SK-N-SH (cell line): ENCODE measurements at regions not wholly inside any gene's neighbourhood (a gene's known extent, or its start where the extent isn't known, plus 50 kb on each side); places are given as distances from the start of the nearest gene placed in this dataset.

Experiments used
- CTCF ChIA-PET: fragments of 300-600, 350-600 bp; formaldehyde crosslinking; extraction: SDS; loops from one replicate; lab custom pipeline; 2021; lab: Yijun Ruan, JAX
- POLR2A ChIA-PET: fragments of 350-600 bp; sonication (Branson Sonifier 250); formaldehyde crosslinking; extraction: SDS; loops from one replicate; lab custom pipeline; 2020; ENCODE audit warnings: antibody characterized with exemption, inconsistent platforms; lab: Yijun Ruan, JAX
- DNase-seq: peaks from one replicate; pipeline ENCODE4 v3.0.0; 2012
- H2AFZ ChIP-seq: fragments of 200-600 bp; sonication (generic); 2 replicates; pipeline ENCODE4 v1.8.1; 2016; ENCODE audit warnings: antibody characterized with exemption, mild to moderate bottlenecking, low read depth
- H3F3A ChIP-seq: fragments of 200-600 bp; sonication (generic); replicated peaks from 2 replicates; pipeline ENCODE3; 2016; ENCODE audit warnings: antibody characterized with exemption, mild to moderate bottlenecking; ENCODE audit not compliant: insufficient read depth
- H3K27ac ChIP-seq, 2 experiments: fragments of 200-500 bp in 1 of 2; fragments of 200-600 bp in 1 of 2; sonication (Bioruptor generic) in 1 of 2; sonication (generic), shearing (Covaris generic) in 1 of 2; 2 replicates each; pipeline versions ENCODE4 v1.5.1 to v1.6.1; 2014 to 2016; ENCODE audit warnings: low read depth in 2 of 2, inconsistent platforms in 1 of 2, low read length in 1 of 2, mild to moderate bottlenecking in 1 of 2, mixed read lengths in 1 of 2
- H3K27me3 ChIP-seq: fragments of 200-600 bp; sonication (generic), shearing (Covaris generic); 2 replicates; pipeline ENCODE4 v1.6.1; 2016; ENCODE audit warnings: mixed run types; ENCODE audit not compliant: insufficient read depth
- H3K36me3 ChIP-seq, 2 experiments: fragments of 200-500 bp in 1 of 2; fragments of 200-600 bp in 1 of 2; sonication (Bioruptor generic) in 1 of 2; sonication (generic) in 1 of 2; replicated peaks in 1 of 2; 2 replicates each; pipeline versions ENCODE3 to v1.5.1; 2014 to 2016; ENCODE audit warnings: low read length in 1 of 2, mild to moderate bottlenecking in 1 of 2; ENCODE audit not compliant: insufficient read depth in 2 of 2, control insufficient read depth in 1 of 2
- H3K4me1 ChIP-seq, 2 experiments: fragments of 200-500 bp in 1 of 2; fragments of 200-600 bp in 1 of 2; sonication (Bioruptor generic) in 1 of 2; sonication (generic), shearing (Covaris generic) in 1 of 2; 2 replicates each; pipeline versions ENCODE4 v1.5.1 to v1.6.1; 2014 to 2016; ENCODE audit warnings: low read depth in 1 of 2, low read length in 1 of 2, mixed run types in 1 of 2; ENCODE audit not compliant: insufficient read depth in 2 of 2, control insufficient read depth in 1 of 2
- H3K4me2 ChIP-seq: fragments of 200-600 bp; sonication (generic), shearing (Covaris generic); 2 replicates; pipeline ENCODE4 v1.6.1; 2017; ENCODE audit warnings: mixed run types
- H3K4me3 ChIP-seq, 2 experiments: fragments of 200-500 bp in 1 of 2; fragments of 200-600 bp in 1 of 2; sonication (Bioruptor generic) in 1 of 2; sonication (generic), shearing (Covaris generic) in 1 of 2; 2 replicates each; pipeline versions ENCODE4 v1.5.1 to v1.8.1; 2014 to 2016; ENCODE audit warnings: low read depth in 2 of 2, inconsistent platforms in 1 of 2, low read length in 1 of 2, mild to moderate bottlenecking in 1 of 2, mixed read lengths in 1 of 2, moderate library complexity in 1 of 2
- H3K79me2 ChIP-seq: fragments of 200-600 bp; sonication (generic); 2 replicates; pipeline ENCODE4 v1.8.1; 2017; ENCODE audit warnings: mild to moderate bottlenecking; ENCODE audit not compliant: insufficient read depth
- H3K9ac ChIP-seq: fragments of 200-600 bp; sonication (generic); 2 replicates; pipeline ENCODE4 v1.6.1; 2017; ENCODE audit warnings: mixed run types
- H3K9me2 ChIP-seq: fragments of 200-600 bp; sonication (generic); 2 replicates; pipeline ENCODE4 v1.6.1; 2017; ENCODE audit warnings: mixed run types
- H3K9me3 ChIP-seq: fragments of 200-600 bp; sonication (generic); 2 replicates; pipeline ENCODE4 v1.6.1; 2017; ENCODE audit warnings: mixed run types, mild to moderate bottlenecking, moderate library complexity
- H4K20me1 ChIP-seq: fragments of 200-600 bp; sonication (generic); 2 replicates; pipeline ENCODE4 v1.6.1; 2017; ENCODE audit warnings: mild to moderate bottlenecking, mixed run types; ENCODE audit not compliant: insufficient read depth
- CHD2 ChIP-seq: fragments of 150-350 bp; IDR thresholded peaks from 2 replicates; pipeline ENCODE4 v1.6.1; 2018; ENCODE audit warnings: low read length; ENCODE audit not compliant: partially characterized antibody
- EP300 ChIP-seq, 2 experiments: IDR thresholded peaks; 2 replicates each; pipeline versions ENCODE4 v1.4.0 to v1.6.1; 2012; ENCODE audit warnings: borderline replicate concordance in 1 of 2, low read depth in 1 of 2, low read length in 1 of 2
- FOSL2 ChIP-seq: IDR thresholded peaks from 2 replicates; pipeline ENCODE4 v1.4.0; 2012; ENCODE audit warnings: low read depth, mild to moderate bottlenecking, moderate library complexity, borderline replicate concordance
- FOXJ3 ChIP-seq: sonication (generic); formaldehyde crosslinking; IDR thresholded peaks from 2 replicates; pipeline ENCODE4 v1.5.1; 2020; ENCODE audit warnings: mild to moderate bottlenecking, missing genetic modification reagents
- JUND ChIP-seq: IDR thresholded peaks from 2 replicates; pipeline ENCODE4 v1.4.0; 2012
- MXI1 ChIP-seq: IDR thresholded peaks from 2 replicates; pipeline ENCODE4 v1.6.1; 2012; ENCODE audit warnings: mild to moderate bottlenecking, low read depth, low read length, improper control_type of control experiment
- NRF1 ChIP-seq: IDR thresholded peaks from 2 replicates; pipeline ENCODE4 v1.6.1; 2012; ENCODE audit warnings: low read depth, mild to moderate bottlenecking, low read length
- RCOR1 ChIP-seq: fragments of 150-350 bp; IDR thresholded peaks from 2 replicates; pipeline ENCODE4 v1.6.1; 2017; ENCODE audit warnings: antibody characterized with exemption, low read length
- SMC3 ChIP-seq: IDR thresholded peaks from 2 replicates; pipeline ENCODE4 v1.6.1; 2012; ENCODE audit warnings: low read depth, low read length, improper control_type of control experiment
- TCF12 ChIP-seq: IDR thresholded peaks from 2 replicates; pipeline ENCODE4 v1.4.0; 2012
- YY1 ChIP-seq: IDR thresholded peaks from 2 replicates; pipeline ENCODE4 v1.4.0; 2012; ENCODE audit warnings: low read depth, mild to moderate bottlenecking
- WGBS: methylation state at CpG from one replicate; pipeline ENCODE4 v1.1.6; 2017; ENCODE audit warnings: low lambda C conversion rate; 5-methylcytosine and 5-hydroxymethylcytosine counted together
- TF ChIP-seq, protein P1 (sequence below): fragments of 150-350 bp; IDR thresholded peaks from 2 replicates; pipeline ENCODE4 v1.6.1; 2016; ENCODE audit warnings: mild to moderate bottlenecking, low read depth, low read length
- TF ChIP-seq, protein P2 (sequence below): fragments of 200-600 bp; sonication (generic); IDR thresholded peaks from 2 replicates; pipeline ENCODE4 v1.6.1; 2017; ENCODE audit warnings: antibody characterized with exemption, mild to moderate bottlenecking, moderate library complexity
- TF ChIP-seq, protein P3 (sequence below): fragments of 150-350 bp; IDR thresholded peaks from 2 replicates; pipeline ENCODE4 v1.6.1; 2017; ENCODE audit warnings: antibody characterized with exemption, low read length, low read depth, borderline replicate concordance
- TF ChIP-seq, protein P4 (sequence below): IDR thresholded peaks from 2 replicates; pipeline ENCODE4; 2012
- TF ChIP-seq, protein P5 (sequence below): IDR thresholded peaks from 2 replicates; pipeline ENCODE4 v1.4.0; 2012; ENCODE audit warnings: low read depth, borderline replicate concordance

DNA sequence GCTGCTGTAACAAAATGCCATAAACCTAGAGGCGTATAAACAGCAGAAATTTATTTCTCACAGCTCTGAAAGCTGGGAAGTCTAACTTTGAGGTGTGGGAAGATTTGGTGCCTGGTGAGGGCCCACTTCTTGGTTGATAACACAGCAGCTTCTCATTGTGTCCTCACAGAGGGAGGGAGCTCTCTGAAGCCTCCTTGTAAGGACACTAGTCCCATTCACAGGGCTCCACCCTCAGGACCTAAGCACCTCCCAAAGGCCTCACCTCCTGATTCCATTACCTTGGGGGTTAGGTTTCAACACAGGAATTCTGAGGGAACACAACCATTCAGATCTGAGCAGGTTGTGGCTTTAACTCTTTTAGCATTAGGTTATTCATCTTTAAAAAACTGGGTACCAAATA is 380.3 kb upstream of the ATP10A start (continued):
- no peak for TF ChIP-seq EP300 (IDR thresholded peaks at IDR 0.05; ENCODE audit: borderline replicate concordance in 1 of 2, low read depth in 1 of 2, low read length in 1 of 2)
- TF ChIP-seq NRF1: no peak
- no peak for TF ChIP-seq YY1
- no peak for TF ChIP-seq SMC3

DNA sequence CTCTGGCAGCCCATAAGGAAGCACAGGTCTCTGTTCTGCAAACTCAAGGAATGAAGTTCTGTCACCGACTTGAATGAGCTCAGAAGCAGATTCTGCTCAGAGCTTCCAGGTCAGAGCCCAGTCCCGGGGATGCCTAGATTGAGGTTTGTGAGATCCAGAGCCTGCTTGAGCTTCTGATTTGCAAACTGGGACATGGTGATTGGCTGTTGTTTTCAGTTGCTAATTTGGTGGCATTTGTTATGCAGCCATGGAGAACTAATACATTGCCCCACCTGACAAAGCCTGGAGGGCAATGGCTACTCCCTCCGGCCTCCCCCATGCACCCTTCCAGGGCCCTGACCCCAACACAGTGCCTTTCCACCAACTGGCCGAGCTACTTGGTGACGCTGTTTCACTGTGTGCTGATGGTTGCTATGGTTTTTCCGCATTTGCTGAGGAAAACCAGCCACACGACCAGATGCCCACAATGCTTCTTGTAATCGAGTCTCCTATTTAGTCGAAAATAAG is 379.5 kb upstream of the ATP10A start:
- no peaks in the 10 kb centered on the region for H3K36me3 ChIP-seq
- H3K4me3 ChIP-seq: no peak overlapping the region
- no peaks in the 10 kb centered on the region for H3K4me1 ChIP-seq
- no peak overlapping the region for H2AFZ ChIP-seq
- no peak for DNase-seq
- H3K9me2 ChIP-seq: no peaks in the 10 kb centered on the region
- no peak overlapping the region for H3K4me2 ChIP-seq
- H3K27me3 ChIP-seq: no peaks in the 10 kb centered on the region
- POLR2A ChIA-PET: no interaction called here
- WGBS: 8% methylated on average over 9 of the region's 9 CpGs
- H3K27ac ChIP-seq: no peak overlapping the region
- no peak overlapping the region for H3K9ac ChIP-seq
- CTCF ChIA-PET: interaction anchor here (0.9 to 1.4 kb wide), 2 partner anchors 18 to 308 kb away, joined by 3 to 9 read pairs; no protein-coding TSS in a partner anchor
- no peaks in the 10 kb centered on the region for H3K79me2 ChIP-seq
- no peaks in the 10 kb centered on the region for H3F3A ChIP-seq
- no peaks in the 10 kb centered on the region for H4K20me1 ChIP-seq
- TF ChIP-seq, protein P1, sequence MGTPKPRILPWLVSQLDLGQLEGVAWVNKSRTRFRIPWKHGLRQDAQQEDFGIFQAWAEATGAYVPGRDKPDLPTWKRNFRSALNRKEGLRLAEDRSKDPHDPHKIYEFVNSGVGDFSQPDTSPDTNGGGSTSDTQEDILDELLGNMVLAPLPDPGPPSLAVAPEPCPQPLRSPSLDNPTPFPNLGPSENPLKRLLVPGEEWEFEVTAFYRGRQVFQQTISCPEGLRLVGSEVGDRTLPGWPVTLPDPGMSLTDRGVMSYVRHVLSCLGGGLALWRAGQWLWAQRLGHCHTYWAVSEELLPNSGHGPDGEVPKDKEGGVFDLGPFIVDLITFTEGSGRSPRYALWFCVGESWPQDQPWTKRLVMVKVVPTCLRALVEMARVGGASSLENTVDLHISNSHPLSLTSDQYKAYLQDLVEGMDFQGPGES: no peak
- TF ChIP-seq YY1 (no peak), FOSL2 (no peak), TCF12 (no peak), JUND (no peak), FOXJ3 (CRISPR knock-in tag) (no peak), CHD2 (no peak), MXI1 (no peak), RCOR1 (no peak), NRF1 (no peak), SMC3 (no peak)
- TF ChIP-seq, protein P2, sequence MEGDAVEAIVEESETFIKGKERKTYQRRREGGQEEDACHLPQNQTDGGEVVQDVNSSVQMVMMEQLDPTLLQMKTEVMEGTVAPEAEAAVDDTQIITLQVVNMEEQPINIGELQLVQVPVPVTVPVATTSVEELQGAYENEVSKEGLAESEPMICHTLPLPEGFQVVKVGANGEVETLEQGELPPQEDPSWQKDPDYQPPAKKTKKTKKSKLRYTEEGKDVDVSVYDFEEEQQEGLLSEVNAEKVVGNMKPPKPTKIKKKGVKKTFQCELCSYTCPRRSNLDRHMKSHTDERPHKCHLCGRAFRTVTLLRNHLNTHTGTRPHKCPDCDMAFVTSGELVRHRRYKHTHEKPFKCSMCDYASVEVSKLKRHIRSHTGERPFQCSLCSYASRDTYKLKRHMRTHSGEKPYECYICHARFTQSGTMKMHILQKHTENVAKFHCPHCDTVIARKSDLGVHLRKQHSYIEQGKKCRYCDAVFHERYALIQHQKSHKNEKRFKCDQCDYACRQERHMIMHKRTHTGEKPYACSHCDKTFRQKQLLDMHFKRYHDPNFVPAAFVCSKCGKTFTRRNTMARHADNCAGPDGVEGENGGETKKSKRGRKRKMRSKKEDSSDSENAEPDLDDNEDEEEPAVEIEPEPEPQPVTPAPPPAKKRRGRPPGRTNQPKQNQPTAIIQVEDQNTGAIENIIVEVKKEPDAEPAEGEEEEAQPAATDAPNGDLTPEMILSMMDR: no peak
- TF ChIP-seq, protein P3, sequence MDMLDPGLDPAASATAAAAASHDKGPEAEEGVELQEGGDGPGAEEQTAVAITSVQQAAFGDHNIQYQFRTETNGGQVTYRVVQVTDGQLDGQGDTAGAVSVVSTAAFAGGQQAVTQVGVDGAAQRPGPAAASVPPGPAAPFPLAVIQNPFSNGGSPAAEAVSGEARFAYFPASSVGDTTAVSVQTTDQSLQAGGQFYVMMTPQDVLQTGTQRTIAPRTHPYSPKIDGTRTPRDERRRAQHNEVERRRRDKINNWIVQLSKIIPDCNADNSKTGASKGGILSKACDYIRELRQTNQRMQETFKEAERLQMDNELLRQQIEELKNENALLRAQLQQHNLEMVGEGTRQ: no peak
- TF ChIP-seq, protein P4, sequence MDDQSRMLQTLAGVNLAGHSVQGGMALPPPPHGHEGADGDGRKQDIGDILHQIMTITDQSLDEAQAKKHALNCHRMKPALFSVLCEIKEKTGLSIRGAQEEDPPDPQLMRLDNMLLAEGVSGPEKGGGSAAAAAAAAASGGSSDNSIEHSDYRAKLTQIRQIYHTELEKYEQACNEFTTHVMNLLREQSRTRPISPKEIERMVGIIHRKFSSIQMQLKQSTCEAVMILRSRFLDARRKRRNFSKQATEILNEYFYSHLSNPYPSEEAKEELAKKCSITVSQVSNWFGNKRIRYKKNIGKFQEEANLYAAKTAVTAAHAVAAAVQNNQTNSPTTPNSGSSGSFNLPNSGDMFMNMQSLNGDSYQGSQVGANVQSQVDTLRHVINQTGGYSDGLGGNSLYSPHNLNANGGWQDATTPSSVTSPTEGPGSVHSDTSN: no peak
- TF ChIP-seq, protein P5, sequence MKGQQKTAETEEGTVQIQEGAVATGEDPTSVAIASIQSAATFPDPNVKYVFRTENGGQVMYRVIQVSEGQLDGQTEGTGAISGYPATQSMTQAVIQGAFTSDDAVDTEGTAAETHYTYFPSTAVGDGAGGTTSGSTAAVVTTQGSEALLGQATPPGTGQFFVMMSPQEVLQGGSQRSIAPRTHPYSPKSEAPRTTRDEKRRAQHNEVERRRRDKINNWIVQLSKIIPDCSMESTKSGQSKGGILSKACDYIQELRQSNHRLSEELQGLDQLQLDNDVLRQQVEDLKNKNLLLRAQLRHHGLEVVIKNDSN: no peak
- no peaks in the 10 kb centered on the region for H3K9me3 ChIP-seq
